Neural crest cell (in vitro differentiated cells): ENCODE measurements at regions not wholly inside any gene's neighbourhood (a gene's known extent, or its start where the extent isn't known, plus 50 kb on each side); places are given as distances from the start of the nearest gene placed in this dataset.

Experiments used
- DNase-seq: peaks from one replicate; pipeline ENCODE4 v3.0.0; 2021; ENCODE audit warnings: low read depth, mixed read lengths, low spot score
- H3K27ac Mint-ChIP-seq: one replicate; pipeline ENCODE4 v1.8.0; 2021; ENCODE audit warnings: mild to moderate bottlenecking, mixed read lengths; ENCODE audit not compliant: unreplicated experiment
- H3K27me3 Mint-ChIP-seq: 2 replicates; pipeline ENCODE4 v1.8.0; 2021; ENCODE audit warnings: low read depth, mild to moderate bottlenecking, mixed read lengths
- H3K36me3 Mint-ChIP-seq: 2 replicates; pipeline ENCODE4 v1.8.0; 2021; ENCODE audit warnings: low read depth, mild to moderate bottlenecking, mixed read lengths
- H3K4me1 Mint-ChIP-seq: 2 replicates; pipeline ENCODE4 v1.8.0; 2021; ENCODE audit warnings: mixed read lengths
- H3K4me3 Mint-ChIP-seq: one replicate; pipeline ENCODE4 v1.8.0; 2021; ENCODE audit warnings: mild to moderate bottlenecking, mixed read lengths
- H3K9me3 Mint-ChIP-seq: 2 replicates; pipeline ENCODE4 v1.8.0; 2021; ENCODE audit warnings: mixed read lengths
- TF ChIP-seq, protein P1 (sequence below): fragments of 200-600 bp; sonication (generic); conservative IDR thresholded peaks from 2 replicates; pipeline ENCODE4 v1.5.0; 2021; ENCODE audit warnings: antibody characterized with exemption, mild to moderate bottlenecking

DNA sequence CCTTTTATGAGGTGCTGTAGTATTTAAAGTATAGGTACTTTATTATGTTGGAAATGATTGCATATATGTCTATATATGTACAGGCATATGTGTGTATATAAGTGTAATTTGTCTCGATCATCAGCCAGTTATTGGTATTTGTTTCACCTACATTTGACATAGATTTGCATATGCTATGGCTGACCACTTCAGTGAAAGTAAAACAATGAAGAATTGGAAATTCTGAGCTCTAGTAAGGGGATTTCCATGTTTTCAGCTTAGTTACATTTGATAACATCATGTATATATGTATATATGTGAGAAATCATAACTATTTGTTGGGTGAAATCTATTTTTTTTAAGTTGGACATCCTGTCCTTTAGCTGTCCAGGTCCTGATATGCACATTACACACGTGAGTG, 1303.9 kb downstream of the EFNB2 start:
- TF ChIP-seq, protein P1, sequence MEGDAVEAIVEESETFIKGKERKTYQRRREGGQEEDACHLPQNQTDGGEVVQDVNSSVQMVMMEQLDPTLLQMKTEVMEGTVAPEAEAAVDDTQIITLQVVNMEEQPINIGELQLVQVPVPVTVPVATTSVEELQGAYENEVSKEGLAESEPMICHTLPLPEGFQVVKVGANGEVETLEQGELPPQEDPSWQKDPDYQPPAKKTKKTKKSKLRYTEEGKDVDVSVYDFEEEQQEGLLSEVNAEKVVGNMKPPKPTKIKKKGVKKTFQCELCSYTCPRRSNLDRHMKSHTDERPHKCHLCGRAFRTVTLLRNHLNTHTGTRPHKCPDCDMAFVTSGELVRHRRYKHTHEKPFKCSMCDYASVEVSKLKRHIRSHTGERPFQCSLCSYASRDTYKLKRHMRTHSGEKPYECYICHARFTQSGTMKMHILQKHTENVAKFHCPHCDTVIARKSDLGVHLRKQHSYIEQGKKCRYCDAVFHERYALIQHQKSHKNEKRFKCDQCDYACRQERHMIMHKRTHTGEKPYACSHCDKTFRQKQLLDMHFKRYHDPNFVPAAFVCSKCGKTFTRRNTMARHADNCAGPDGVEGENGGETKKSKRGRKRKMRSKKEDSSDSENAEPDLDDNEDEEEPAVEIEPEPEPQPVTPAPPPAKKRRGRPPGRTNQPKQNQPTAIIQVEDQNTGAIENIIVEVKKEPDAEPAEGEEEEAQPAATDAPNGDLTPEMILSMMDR: no peak
- no peak for DNase-seq
- H3K36me3 Mint-ChIP-seq: peaks cover 12% of the 10 kb centered on the region
- H3K27me3 Mint-ChIP-seq: no peaks in the 10 kb centered on the region
- peaks cover 9% of the 10 kb centered on the region for H3K9me3 Mint-ChIP-seq
- no peak overlapping the region for H3K27ac Mint-ChIP-seq
- peaks cover 7% of the 10 kb centered on the region for H3K4me1 Mint-ChIP-seq
- no peak overlapping the region for H3K4me3 Mint-ChIP-seq

DNA sequence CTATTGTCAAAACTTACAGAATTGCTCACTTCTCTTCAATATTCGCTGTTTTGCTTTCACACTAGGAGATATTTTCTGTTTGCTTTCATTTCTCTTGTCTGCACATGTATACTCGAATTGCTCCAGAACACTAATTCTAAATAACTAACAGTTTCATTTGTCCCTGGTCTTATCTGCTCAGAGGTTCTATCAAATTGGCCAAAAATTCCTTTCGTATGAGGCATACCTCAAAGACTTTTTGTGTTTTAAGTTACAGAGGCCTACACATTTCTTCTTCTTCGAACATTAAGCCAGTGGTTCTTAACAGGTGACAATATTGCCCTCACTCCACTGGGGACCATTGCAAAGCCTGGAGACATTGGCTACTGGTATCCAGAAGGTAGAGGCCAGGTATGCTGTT, 1314.6 kb downstream of the EFNB2 start:
- no peak for DNase-seq
- H3K27ac Mint-ChIP-seq: no peak overlapping the region
- peaks cover 6% of the 10 kb centered on the region for H3K9me3 Mint-ChIP-seq
- H3K36me3 Mint-ChIP-seq: no peaks in the 10 kb centered on the region
- peaks cover 4% of the 10 kb centered on the region for H3K4me1 Mint-ChIP-seq
- H3K27me3 Mint-ChIP-seq: no peaks in the 10 kb centered on the region
- TF ChIP-seq, protein P1: no peak
- no peak overlapping the region for H3K4me3 Mint-ChIP-seq

DNA sequence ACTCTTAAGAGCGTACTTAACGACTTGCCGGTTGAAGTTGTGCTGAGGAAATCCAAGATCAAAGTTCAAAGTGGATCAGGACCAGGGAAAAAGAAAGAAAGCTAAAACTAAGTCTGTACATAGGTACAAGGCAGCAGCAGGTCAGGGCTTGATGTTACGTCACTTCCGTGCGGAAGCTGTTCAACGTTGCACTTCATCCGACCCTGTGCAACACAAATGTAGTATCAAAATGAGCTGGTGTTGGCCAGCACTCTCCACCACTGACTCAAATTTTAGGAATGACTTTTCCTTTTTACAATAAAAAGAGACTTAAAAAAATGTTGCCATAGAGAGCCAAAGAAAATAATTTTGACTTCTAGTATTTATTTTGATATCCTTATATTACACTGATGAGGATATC, 1315.4 kb downstream of the EFNB2 start:
- Mint-ChIP-seq H3K4me3 (no peak overlapping the region), H3K9me3 (peaks cover 6% of the 10 kb centered on the region), H3K27me3 (no peaks in the 10 kb centered on the region), H3K27ac (no peak overlapping the region), H3K4me1 (peaks cover 4% of the 10 kb centered on the region), H3K36me3 (no peaks in the 10 kb centered on the region)
- no peak for DNase-seq
- TF ChIP-seq, protein P1: no peak

DNA sequence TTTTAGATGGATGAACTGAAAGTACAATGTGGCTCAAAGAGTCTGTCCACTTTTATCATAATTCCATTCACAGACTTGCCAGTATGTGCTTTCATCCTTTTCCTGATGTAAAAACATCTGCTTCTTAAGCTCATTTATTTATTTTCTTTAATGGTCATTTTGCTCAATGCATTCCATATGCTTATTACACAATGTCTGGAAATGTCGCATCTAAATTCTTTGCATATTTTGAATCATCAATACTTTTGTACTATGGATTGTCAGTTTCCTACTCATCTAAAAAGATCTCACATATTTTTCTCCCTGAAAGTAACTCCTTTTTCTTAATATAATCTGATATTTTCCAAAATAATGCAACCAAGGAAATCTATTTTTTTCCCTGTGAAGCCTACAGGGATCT, 1315.8 kb downstream of the EFNB2 start:
- no peak for DNase-seq
- TF ChIP-seq, protein P1: no peak
- Mint-ChIP-seq H3K27me3 (no peaks in the 10 kb centered on the region), H3K27ac (no peak overlapping the region), H3K4me1 (peaks cover 4% of the 10 kb centered on the region), H3K4me3 (no peak overlapping the region), H3K36me3 (no peaks in the 10 kb centered on the region), H3K9me3 (peaks cover 6% of the 10 kb centered on the region)

DNA sequence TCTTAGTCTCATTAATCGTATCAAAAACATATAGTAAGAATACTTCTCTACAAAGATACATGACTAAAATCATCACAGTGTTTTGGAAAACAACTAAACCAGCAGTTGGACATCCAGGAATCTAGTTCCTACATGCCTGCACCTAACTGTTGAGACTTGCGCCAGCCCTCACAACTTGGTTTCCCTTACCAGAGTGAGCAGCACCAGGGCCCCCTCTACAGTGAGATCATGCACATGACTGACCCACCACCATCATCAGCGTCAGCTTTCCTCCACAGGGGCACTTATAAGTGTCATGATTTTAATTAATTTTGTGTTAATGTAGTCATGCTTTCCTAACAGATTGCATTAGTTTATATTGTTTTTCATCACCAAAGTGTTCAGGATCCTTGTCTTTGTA, 1322.0 kb downstream of the EFNB2 start:
- Mint-ChIP-seq H3K4me1 (no peaks in the 10 kb centered on the region), H3K36me3 (no peaks in the 10 kb centered on the region), H3K27ac (no peak overlapping the region), H3K9me3 (peaks cover 5% of the 10 kb centered on the region), H3K4me3 (no peak overlapping the region), H3K27me3 (no peaks in the 10 kb centered on the region)
- DNase-seq: no peak
- TF ChIP-seq, protein P1: no peak
